GM19467 (cell line): ENCODE measurements at regions not wholly inside any gene's neighbourhood (a gene's known extent, or its start where the extent isn't known, plus 50 kb on each side); places are given as distances from the start of the nearest gene placed in this dataset.

Experiments
- ATAC-seq: cut with Tn5 transposase; IDR thresholded peaks from one replicate; pipeline ENCODE4 v1.9.1; 2021; ENCODE audit warnings: mild to moderate bottlenecking, moderate library complexity; ENCODE audit not compliant: unreplicated experiment

DNA sequence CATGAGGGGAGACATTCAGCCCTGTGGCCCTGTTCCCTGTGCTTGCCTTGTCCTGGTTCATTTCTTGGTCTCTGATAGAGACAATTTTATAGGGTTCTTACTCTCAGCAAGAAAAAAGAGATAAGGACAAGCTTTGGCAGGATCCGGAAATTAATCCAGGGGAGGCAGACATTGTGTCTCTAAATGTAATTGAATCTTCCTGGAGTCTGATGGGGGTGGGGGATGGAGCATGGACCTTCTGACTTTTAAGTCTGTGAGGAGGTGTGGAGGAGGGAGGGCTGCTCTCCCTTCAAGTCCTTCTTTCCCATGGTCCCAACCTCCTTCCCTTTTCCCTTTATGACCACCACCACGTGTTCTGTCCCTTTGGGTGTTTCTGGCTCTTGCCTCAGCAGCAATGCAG is 512.7 kb downstream of the DHX35 start:
- ATAC-seq: no peak

- ATAC-seq: no peak
These were observed 511.4 kb downstream of the DHX35 start for GRCh38 chr20:39473536-39473935.

DNA sequence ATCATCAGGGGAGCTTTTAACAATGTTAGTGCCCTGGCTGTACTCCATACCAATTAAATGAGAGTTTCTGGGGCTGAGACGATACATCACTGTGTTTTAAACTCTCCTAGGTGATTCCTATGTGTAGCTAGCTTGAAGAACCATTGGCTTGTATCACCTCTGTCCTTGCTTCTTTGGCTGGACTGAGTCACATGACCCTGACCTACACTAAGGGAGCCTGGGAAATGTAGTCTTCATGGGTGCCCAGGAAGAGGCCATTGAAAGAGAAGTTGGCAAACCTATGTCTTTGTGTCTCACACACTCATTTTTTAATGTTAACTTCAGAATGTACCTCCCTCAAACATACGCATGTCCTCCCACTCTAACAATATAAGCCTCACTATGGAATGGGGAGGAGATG is 506.6 kb downstream of the DHX35 start:
- no peak for ATAC-seq

- no peak for ATAC-seq
These were observed 502.1 kb downstream of the DHX35 start for GRCh38 chr20:39464238-39464637.

- no peak for ATAC-seq
These were observed 500.3 kb downstream of the DHX35 start for GRCh38 chr20:39462416-39462945.

GRCh38 chr20:39458452-39458851 is 496.3 kb downstream of the DHX35 start:
- no peak for ATAC-seq

- no peak for ATAC-seq
These were observed 491.7 kb downstream of the DHX35 start for GRCh38 chr20:39453890-39454289.

DNA sequence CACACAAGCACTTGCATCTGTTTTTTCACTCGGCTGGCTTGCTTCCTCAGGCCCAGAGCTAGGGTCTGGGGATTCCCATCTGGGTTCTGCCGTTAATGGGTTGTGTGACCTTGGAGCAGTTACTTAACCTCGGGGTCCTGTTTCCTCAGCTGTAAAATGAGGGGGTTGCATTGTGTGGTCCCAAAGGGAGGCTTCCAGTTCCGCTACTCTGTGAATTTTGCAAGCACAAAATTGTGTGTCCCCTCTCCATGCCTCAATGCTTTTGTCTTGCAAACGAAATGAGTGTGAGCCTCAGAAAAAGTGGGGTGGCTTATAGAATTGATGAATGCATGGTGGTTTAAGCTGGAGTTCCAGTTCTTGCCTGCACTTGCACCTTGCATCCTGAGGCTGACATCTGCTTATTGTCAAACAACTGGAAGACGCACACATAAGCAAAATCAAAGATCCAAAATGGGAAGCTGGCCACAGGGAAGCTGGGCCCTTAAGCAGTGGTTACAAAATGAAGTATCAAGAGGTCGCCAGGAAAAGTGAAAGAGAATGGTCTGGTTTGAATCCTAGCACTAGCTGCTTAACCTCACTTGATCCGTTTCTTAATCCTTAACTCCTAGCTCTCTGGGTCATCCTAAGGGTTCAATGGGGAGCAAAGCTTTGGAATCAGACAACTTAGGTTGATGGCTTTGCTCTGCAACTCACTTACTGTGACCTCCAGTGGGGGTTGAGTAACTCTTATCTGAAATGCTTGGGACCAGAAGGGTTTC is 490.6 kb downstream of the DHX35 start:
- no peak for ATAC-seq

- no peak for ATAC-seq
These were observed 489.2 kb downstream of the DHX35 start for GRCh38 chr20:39451386-39451785.

GRCh38 chr20:39446397-39446796 is 484.3 kb downstream of the DHX35 start:
- no peak for ATAC-seq

DNA sequence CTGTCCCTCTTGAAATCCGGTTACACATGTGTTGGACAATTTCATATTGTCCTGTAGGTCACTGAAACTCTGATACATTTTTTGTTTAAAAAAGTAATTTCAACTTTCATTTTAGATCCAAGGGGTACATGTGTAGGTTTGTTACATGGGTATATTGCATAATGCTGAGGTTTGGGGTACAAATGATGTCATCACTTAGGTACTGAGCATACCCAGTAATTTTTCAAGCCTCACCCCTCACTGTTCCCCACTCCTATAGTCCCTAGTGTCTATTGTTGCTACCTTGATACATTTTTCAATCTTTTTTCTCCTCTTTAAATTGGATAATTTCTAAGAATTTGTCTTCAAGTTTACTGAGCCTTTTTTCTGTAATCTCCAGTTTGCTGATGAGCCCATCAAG is 483.0 kb downstream of the DHX35 start:
- no peak for ATAC-seq

DNA sequence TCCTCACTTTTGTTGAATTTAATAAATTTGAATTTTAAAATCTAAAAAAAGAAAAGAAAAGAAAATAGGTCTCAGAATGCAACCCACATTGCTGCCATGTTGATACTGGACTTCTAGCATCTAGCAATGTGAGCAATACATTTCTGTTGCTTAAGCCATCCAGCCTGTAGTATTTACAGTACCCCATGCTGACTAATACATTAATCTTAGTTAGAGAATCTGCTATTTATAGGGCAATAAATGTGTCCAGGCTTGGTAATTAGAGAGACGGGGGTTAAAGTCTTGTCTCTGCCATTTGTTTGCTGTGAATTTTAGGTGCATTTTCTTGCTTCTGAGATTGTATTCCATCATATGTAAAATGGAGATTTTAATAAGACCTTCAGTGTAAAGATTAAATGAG is 471.3 kb downstream of the DHX35 start:
- ATAC-seq: no peak

DNA sequence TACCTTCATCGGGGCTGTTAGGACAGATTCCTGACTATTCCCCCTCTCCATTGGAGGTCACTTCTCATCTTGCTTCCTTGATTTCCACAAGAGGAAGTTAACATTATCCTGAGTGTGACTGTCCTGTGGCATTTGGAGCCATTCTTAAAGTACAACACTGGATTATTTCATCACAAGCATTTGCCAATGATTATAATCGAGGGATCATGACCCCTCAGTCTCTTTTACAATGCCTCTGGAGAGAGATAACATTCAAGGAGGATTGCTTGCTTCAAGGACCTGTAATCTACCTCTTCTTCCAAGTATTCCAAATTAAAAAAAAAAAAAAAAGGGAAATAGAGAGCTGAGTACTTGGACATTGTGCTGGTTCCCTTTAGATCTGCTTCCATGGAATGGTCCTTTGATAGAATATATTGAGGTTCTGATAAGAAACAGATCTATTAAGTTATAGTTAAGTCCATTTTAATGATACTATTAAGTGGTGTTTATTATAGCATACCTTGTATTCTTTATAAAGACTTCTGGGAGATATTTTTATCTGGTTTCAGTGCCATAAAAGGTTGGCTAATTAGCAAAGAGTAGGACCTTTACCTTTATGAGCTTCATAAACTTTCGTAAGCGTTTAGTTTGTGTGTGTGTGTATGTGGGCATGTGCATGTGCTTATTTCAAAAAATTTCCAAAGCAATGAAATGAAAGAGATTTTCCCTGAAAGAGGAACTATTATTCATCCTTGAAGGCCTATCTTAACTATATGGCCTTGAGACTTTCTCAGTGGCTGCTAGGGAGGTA is 469.1 kb downstream of the DHX35 start:
- no peak for ATAC-seq

DNA sequence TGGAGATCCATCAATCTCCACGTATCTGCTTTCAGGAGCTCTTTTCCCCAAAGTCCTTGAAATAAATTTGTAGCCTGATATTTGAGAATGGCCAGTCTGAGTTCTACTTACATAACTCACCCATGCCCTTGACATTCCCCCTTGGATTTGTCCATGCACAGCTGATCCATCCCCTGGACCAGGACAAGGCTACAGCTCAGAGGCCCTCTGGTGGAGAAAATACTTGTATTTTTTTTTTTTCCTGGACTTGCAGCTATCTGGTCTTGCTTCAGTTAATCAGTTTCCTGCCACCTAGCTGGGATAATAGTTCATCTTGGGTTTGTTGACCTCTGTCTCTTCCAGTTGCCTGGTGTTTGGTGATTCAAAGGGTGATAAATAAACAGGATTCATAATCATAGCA is 467.6 kb downstream of the DHX35 start:
- no peak for ATAC-seq

- no peak for ATAC-seq
These were observed 463.0 kb downstream of the DHX35 start for GRCh38 chr20:39424962-39425678.

- ATAC-seq: no peak
These were observed 459.5 kb downstream of the DHX35 start for GRCh38 chr20:39421571-39422105.

- ATAC-seq: no peak
These were observed 449.9 kb downstream of the DHX35 start for GRCh38 chr20:39412091-39412490.

DNA sequence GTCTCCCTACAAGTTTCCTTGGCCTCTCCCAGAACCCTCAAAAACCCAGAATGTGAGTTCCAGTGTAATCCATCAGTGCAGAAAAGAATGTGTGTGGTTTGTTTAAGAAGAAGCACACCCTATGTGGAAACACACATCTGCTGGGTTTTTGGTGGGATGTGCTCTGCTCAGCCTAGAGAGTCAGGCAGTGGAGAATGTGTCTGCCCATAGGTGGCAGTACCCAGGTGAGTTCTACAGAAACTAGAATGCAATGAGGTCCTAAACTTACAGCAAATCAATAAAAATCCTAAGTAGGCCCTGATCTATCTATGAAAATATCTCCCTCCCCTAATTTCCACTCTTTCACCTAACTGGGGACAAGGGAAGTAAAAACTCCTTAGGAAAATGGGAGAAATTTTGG is 437.3 kb downstream of the DHX35 start:
- ATAC-seq: no peak

- no peak for ATAC-seq
These were observed 436.5 kb downstream of the DHX35 start for GRCh38 chr20:39398656-39399055.

DNA sequence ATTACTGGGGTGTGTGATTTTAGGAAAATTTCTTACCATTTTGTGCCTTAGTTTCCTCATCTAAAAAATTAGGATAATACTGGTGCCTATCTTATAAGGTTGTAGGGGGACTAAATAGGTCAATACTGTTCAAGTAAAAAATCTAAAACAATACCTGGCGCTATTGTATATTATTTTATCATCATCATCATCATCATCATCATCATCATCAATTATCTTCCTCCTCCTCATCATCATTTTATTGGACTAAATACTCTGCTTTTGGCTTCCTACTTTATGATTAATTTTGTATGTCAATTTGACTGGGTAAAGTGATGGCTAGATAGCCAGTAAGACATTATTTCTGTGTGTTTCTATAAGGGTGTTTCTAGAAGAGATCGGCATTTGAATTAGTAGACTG is 435.5 kb downstream of the DHX35 start:
- no peak for ATAC-seq
